GM21367 (cell line): ENCODE measurements at regions not wholly inside any gene's neighbourhood (a gene's known extent, or its start where the extent isn't known, plus 50 kb on each side); places are given as distances from the start of the nearest gene placed in this dataset.
"Not testable (repeated sequence)": the region's sequence is repeated elsewhere in the genome, so short reads cannot be mapped to it uniquely, and the experiment has no call there.

Source experiments
- ATAC-seq: cut with Tn5 transposase; IDR thresholded peaks from one replicate; pipeline ENCODE4 v1.9.1; 2021; ENCODE audit not compliant: unreplicated experiment

- ATAC-seq, result no peak
These were observed 535.7 kb upstream of the ACO1 start for GRCh38 chr9:31848505-31849285.

- no peak for ATAC-seq
These were observed 530.3 kb upstream of the ACO1 start for GRCh38 chr9:31854187-31854586.

GRCh38 chr9:31868830-31869229 lies 515.6 kb upstream of the ACO1 start:
- ATAC-seq, result no peak

- ATAC-seq, result no peak
These were observed 514.2 kb upstream of the ACO1 start for GRCh38 chr9:31870276-31870675.

GRCh38 chr9:31873722-31874121 lies 510.7 kb upstream of the ACO1 start:
- ATAC-seq, result no peak

GRCh38 chr9:31894008-31894407 lies 490.4 kb upstream of the ACO1 start:
- ATAC-seq, result no peak

- peak; percentile 80 for ATAC-seq
These were observed 476.1 kb upstream of the ACO1 start for GRCh38 chr9:31908158-31908890.

- ATAC-seq, result peak; percentile 48
These were observed 475.5 kb upstream of the ACO1 start for GRCh38 chr9:31908891-31909480.

GRCh38 chr9:31912636-31913035 lies 471.8 kb upstream of the ACO1 start:
- ATAC-seq, result no peak

GRCh38 chr9:31916591-31917241 lies 467.7 kb upstream of the ACO1 start:
- no peak for ATAC-seq

- ATAC-seq, result not testable (repeated sequence)
These were observed 446.7 kb upstream of the ACO1 start for GRCh38 chr9:31937737-31938136.

GRCh38 chr9:31950756-31951155 lies 433.7 kb upstream of the ACO1 start:
- no peak for ATAC-seq

- no peak for ATAC-seq
These were observed 425.9 kb upstream of the ACO1 start for GRCh38 chr9:31958572-31958971.

- ATAC-seq, result no peak
These were observed 414.9 kb upstream of the ACO1 start for GRCh38 chr9:31969552-31969951.

GRCh38 chr9:31983895-31984294 lies 400.5 kb upstream of the ACO1 start:
- no peak for ATAC-seq

GRCh38 chr9:31996331-31996730 lies 388.1 kb upstream of the ACO1 start:
- no peak for ATAC-seq

- ATAC-seq, result no peak
These were observed 379.9 kb upstream of the ACO1 start for GRCh38 chr9:32004431-32005076.

- no peak for ATAC-seq
These were observed 374.1 kb upstream of the ACO1 start for GRCh38 chr9:32010322-32010721.

- no peak for ATAC-seq
These were observed 373.4 kb upstream of the ACO1 start for GRCh38 chr9:32011049-32011448.

GRCh38 chr9:32015795-32016194 lies 368.6 kb upstream of the ACO1 start:
- no peak for ATAC-seq

GRCh38 chr9:32045513-32045912 lies 338.9 kb upstream of the ACO1 start:
- no peak for ATAC-seq
